B cell (primary cell): ENCODE measurements at regions not wholly inside any gene's neighbourhood (a gene's known extent, or its start where the extent isn't known, plus 50 kb on each side); places are given as distances from the start of the nearest gene placed in this dataset.

Source experiments
- ATAC-seq: fragments of 200-7000 bp; cut with Tn5 transposase; one replicate; pipeline ENCODE4 v1.10.0; 2021; ENCODE audit warnings: low read depth, mild to moderate bottlenecking, moderate number of reproducible peaks, moderate library complexity
- CTCF ChIA-PET: fragments of 350-600 bp; sonication (Branson Sonifier 250); formaldehyde crosslinking; loops from one replicate; lab custom pipeline; 2021; ENCODE audit warnings: antibody characterized with exemption, inconsistent platforms; lab: Charles Lee
- POLR2A ChIA-PET: fragments of 350-600 bp; sonication (Branson Sonifier 250); formaldehyde crosslinking; loops from one replicate; lab custom pipeline; 2021; ENCODE audit warnings: antibody characterized with exemption; lab: Charles Lee
- DNase-seq: peaks from one replicate; pipeline ENCODE4 v3.0.0; 2013
- H2AFZ ChIP-seq: 2 replicates; pipeline ENCODE4 v1.6.1; 2012; ENCODE audit warnings: mild to moderate bottlenecking, low read depth, low read length; ENCODE audit not compliant: insufficient read depth, poor library complexity, severe bottlenecking
- H3K27ac ChIP-seq, 2 donors: 1 replicate in 1 of 2; 2 replicates in 1 of 2; pipeline ENCODE4 v1.5.1; 2012 to 2013; ENCODE audit warnings: low read length in 2 of 2, mild to moderate bottlenecking in 2 of 2, moderate library complexity in 1 of 2
- H3K27me3 ChIP-seq, 4 experiments: fragments of 200-600 bp in 1 of 4; sonication (generic) in 1 of 4; replicated peaks in 1 of 4; 1 replicate in 2 of 4; 2 replicates in 2 of 4; pipeline versions ENCODE4 v1.6.1 to v1.7.0; 2013 to 2016; ENCODE audit warnings: low read length in 3 of 4, mild to moderate bottlenecking in 2 of 4, mixed read lengths in 1 of 4, moderate library complexity in 1 of 4; ENCODE audit not compliant: insufficient read depth in 4 of 4, control insufficient read depth in 3 of 4; ENCODE audit errors: control extremely low read depth in 1 of 4
- H3K36me3 ChIP-seq, 2 experiments: replicated peaks in 1 of 2; 1 replicate in 1 of 2; 2 replicates in 1 of 2; pipeline versions ENCODE4 v1.6.1 to v1.7.1; 2013; ENCODE audit warnings: low read length in 1 of 2; ENCODE audit not compliant: insufficient read depth in 2 of 2, control insufficient read depth in 1 of 2; ENCODE audit errors: control extremely low read depth in 1 of 2, extremely low read depth in 1 of 2
- H3K4me1 ChIP-seq, 2 donors: fragments of 200-600 bp in 1 of 2; sonication (generic) in 1 of 2; 1 replicate in 1 of 2; 2 replicates in 1 of 2; pipeline versions ENCODE4 v1.5.1 to v1.6.1; 2013 to 2017; ENCODE audit warnings: low read length in 2 of 2; ENCODE audit not compliant: control insufficient read depth in 2 of 2, insufficient read depth in 2 of 2
- H3K4me2 ChIP-seq: replicated peaks from 2 replicates; pipeline ENCODE3; 2012; ENCODE audit warnings: mild to moderate bottlenecking, low read depth, low read length; ENCODE audit not compliant: poor library complexity, severe bottlenecking
- H3K4me3 ChIP-seq, 5 experiments: fragments of 200-600 bp in 1 of 5; sonication (generic) in 1 of 5; 1 replicate in 3 of 5; 2 replicates in 2 of 5; pipeline versions ENCODE4 v1.5.1 to v1.7.0; 2011 to 2016; ENCODE audit warnings: low read length in 4 of 5, mild to moderate bottlenecking in 4 of 5, low read depth in 2 of 5, control low read depth in 1 of 5, moderate library complexity in 1 of 5; ENCODE audit not compliant: insufficient read depth in 1 of 5; ENCODE audit errors: control extremely low read depth in 1 of 5, extremely low read depth in 1 of 5
- H3K79me2 ChIP-seq: fragments of 200-600 bp; sonication (generic); one replicate; pipeline ENCODE4 v1.6.0; 2016; ENCODE audit warnings: low read length; ENCODE audit not compliant: control insufficient read depth, insufficient read depth
- H3K9ac ChIP-seq: fragments of 200-600 bp; sonication (generic); 2 replicates; pipeline ENCODE4 v1.6.1; 2017; ENCODE audit warnings: mild to moderate bottlenecking, low read length, moderate library complexity
- H3K9me3 ChIP-seq, 3 donors: one replicate each; pipeline versions ENCODE4 v1.6.1 to v1.7.1; 2013; ENCODE audit warnings: low read length in 2 of 3; ENCODE audit not compliant: control insufficient read depth in 2 of 3, insufficient read depth in 1 of 3; ENCODE audit errors: control extremely low read depth in 1 of 3
- H4K20me1 ChIP-seq: 2 replicates; pipeline ENCODE4 v1.6.0; 2012; ENCODE audit warnings: mild to moderate bottlenecking, low read length; ENCODE audit not compliant: insufficient read depth, control insufficient read depth, poor library complexity, severe bottlenecking
- H3K27ac Mint-ChIP-seq: one replicate; pipeline ENCODE4 v1.8.0; 2021; ENCODE audit warnings: mixed read lengths
- H3K27me3 Mint-ChIP-seq: one replicate; pipeline ENCODE4 v1.8.0; 2021; ENCODE audit warnings: mixed read lengths
- H3K4me1 Mint-ChIP-seq: one replicate; pipeline ENCODE4 v1.8.0; 2021; ENCODE audit warnings: mixed read lengths
- H3K4me3 Mint-ChIP-seq: one replicate; pipeline ENCODE4 v1.8.0; 2021; ENCODE audit warnings: mixed read lengths
- H3K9me3 Mint-ChIP-seq: one replicate; pipeline ENCODE4 v1.8.0; 2022; ENCODE audit warnings: mixed read lengths; ENCODE audit not compliant: insufficient read depth
- EZH2 ChIP-seq: IDR thresholded peaks from 2 replicates; pipeline ENCODE4 v1.6.1; 2012; ENCODE audit warnings: borderline replicate concordance, low read depth, mild to moderate bottlenecking, moderate library complexity, low read length; ENCODE audit not compliant: insufficient read depth, poor library complexity, severe bottlenecking
- WGBS: methylation state at CpG from one replicate; pipeline ENCODE4 v1.1.5; 2013; ENCODE audit warnings: missing lambda C conversion rate; ENCODE audit not compliant: insufficient coverage; 5-methylcytosine and 5-hydroxymethylcytosine counted together
- intact Hi-C: fragments of 100-400 bp; cut with micrococcal nuclease; formaldehyde crosslinking; loops from one replicate; pipeline ENCODE4 v1.10.0; 2022
- TF ChIP-seq, protein P1 (sequence below): fragments of 200-600 bp; IDR thresholded peaks from one replicate; pipeline ENCODE4 v1.8.0; 2022; ENCODE audit warnings: antibody characterized with exemption, mild to moderate bottlenecking

DNA sequence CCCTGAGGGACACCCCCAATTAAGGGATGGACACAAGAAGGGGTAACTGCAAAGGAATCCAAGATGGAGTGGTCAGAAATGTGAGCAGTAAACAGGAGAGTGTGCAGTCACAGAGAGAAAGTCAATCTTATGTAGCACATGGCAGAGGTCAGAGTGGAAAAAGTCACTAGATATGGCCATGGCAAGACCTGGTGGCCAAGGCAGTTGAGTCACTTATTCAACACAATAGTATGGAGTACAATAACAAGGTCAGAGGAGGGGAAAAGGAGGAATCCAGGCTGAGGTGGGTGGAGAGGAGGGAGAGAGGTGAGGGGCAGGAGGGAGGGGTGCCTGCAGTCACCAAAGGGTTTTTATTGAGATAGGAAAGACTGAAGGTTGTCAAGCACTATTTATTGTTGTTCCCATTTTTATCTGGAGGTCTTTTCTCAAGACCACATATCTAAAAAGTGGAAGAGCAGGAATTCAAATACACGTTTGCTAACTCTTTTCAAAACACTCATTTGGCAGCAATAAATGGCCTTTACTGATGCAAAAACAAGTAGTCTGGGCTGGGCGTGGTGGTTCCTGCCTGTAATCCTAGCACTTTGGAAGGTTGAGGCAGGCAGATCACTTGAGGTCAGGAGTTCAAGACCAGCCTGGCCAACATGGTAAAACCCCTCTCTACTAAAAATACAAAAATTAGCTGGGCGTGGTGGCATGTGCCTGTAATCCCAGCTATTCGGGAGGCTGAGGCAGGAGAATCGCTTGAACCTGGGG is 53.3 kb upstream of the ARHGEF3 start:
- Histone ChIP-seq H3K36me3 (no peaks in the 10 kb centered on the region), H3K9ac (no peak overlapping the region), H2AFZ (no peak overlapping the region), H3K27me3 (no peaks in the 10 kb centered on the region), H3K4me2 (no peak overlapping the region), H3K4me1 (no peaks in the 10 kb centered on the region), H3K27ac (no peak overlapping the region), H3K4me3 (no peak overlapping the region), H3K9me3 (no peaks in the 10 kb centered on the region), H3K79me2 (no peaks in the 10 kb centered on the region), H4K20me1 (no peaks in the 10 kb centered on the region)
- ATAC-seq = no peak
- Mint-ChIP-seq H3K4me3 (no peak overlapping the region), H3K27me3 (no peaks in the 10 kb centered on the region), H3K9me3 (no peaks in the 10 kb centered on the region), H3K4me1 (peaks cover 3% of the 10 kb centered on the region), H3K27ac (no peak overlapping the region)
- ChIA-PET POLR2A (no interaction called here), CTCF (interaction anchor here (1.8 kb wide), 1 partner anchor 134 kb away, joined by 13 read pairs; no protein-coding TSS in a partner anchor)
- WGBS = 100% methylated on average over 1 of the region's 5 CpGs
- no peak for DNase-seq
- intact Hi-C loops = no loop called here
- no peak for TF ChIP-seq EZH2
- TF ChIP-seq, protein P1, sequence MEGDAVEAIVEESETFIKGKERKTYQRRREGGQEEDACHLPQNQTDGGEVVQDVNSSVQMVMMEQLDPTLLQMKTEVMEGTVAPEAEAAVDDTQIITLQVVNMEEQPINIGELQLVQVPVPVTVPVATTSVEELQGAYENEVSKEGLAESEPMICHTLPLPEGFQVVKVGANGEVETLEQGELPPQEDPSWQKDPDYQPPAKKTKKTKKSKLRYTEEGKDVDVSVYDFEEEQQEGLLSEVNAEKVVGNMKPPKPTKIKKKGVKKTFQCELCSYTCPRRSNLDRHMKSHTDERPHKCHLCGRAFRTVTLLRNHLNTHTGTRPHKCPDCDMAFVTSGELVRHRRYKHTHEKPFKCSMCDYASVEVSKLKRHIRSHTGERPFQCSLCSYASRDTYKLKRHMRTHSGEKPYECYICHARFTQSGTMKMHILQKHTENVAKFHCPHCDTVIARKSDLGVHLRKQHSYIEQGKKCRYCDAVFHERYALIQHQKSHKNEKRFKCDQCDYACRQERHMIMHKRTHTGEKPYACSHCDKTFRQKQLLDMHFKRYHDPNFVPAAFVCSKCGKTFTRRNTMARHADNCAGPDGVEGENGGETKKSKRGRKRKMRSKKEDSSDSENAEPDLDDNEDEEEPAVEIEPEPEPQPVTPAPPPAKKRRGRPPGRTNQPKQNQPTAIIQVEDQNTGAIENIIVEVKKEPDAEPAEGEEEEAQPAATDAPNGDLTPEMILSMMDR = no peak
